Astrocyte of the hippocampus (primary cell): ENCODE measurements at regions not wholly inside any gene's neighbourhood (a gene's known extent, or its start where the extent isn't known, plus 50 kb on each side); places are given as distances from the start of the nearest gene placed in this dataset.
"Not testable (repeated sequence)": the region's sequence is repeated elsewhere in the genome, so short reads cannot be mapped to it uniquely, and the experiment has no call there.

Experiments used
- DNase-seq: peaks from one replicate; pipeline ENCODE4 v3.0.0; 2011; ENCODE audit warnings: low read depth, low spot score

- no peak for DNase-seq
These were observed 101.1 kb downstream of the PRKAB2 start for GRCh38 chr1:147071142-147071541.

DNA sequence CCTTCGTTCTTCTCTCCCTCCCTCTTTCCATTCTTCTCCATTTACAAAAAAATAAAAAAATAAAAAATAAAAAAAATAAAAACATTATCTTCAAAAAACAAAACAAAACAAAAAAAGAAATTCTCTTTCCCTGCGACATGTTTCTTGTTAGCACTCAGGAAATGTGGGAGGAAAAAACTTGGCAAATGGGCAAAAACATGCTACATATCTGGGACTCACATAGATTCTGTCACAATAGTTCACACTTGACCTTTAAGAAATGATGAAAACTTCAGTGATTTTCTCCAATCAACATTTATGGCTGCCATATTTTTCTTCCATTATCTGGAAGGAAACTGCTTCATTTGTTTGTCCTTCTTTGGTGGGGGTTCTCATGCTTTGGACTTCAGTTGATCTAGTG is 109.3 kb downstream of the PRKAB2 start:
- DNase-seq, result no peak

DNA sequence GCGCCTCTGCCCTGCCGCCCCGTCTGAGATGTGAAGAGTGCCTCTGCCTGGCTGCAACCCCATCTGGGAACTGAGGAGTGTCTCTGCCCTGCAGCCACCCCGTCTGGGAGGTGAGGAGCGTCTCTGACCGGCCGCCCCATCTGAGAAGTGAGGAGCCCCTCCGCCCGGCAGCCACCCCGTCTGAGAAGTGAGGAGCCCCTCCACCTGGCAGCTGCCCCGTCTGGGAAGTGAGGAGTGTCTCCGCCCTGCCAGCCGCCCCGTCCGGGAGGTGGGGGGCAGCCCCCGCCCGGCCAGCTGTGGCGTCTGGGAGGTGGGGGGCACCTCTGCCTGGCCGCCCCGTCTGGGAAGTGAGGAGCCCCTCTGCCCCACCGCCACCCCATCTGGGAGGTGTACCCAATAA is 110.4 kb downstream of the PRKAB2 start:
- DNase-seq, result not testable (repeated sequence)

DNA sequence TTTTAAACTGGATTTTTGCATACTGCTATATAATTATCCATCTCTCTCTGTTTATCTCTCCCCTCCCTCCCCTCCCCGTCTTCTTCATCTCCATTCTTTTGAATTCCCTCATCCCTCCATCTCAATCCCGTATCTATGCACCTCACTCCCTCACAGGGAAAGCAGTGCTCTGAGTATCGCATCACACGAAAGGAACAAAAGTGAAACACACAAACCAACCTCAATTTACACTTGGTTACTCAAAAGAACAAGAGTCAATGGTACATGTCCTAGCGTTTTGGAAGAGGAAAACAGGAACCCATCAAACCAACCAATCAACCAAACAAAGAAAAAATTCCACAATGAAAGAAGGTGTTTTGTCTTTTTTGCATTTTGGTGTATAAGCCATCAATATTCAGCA is 115.1 kb downstream of the NBPF12 start:
- no peak for DNase-seq

DNA sequence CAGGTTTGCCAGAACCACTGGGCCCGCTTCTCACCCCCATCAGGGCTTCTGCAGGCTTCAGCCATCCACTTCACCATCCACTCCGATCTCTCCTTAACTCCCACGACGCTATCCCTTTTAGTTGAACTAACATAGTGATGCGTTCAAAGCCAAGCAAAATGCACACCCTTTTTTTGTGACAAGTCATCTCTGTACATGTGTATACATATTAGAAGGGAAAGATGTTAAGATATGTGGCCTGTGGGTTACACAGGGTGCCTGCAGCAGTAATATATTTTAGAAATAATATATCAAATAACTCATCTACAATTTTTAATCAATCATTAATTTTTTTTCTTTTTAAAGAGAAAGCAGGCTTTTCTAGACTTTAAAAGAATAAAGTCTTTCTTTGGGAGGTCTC is 114.6 kb downstream of the NBPF12 start:
- DNase-seq, result no peak

DNA sequence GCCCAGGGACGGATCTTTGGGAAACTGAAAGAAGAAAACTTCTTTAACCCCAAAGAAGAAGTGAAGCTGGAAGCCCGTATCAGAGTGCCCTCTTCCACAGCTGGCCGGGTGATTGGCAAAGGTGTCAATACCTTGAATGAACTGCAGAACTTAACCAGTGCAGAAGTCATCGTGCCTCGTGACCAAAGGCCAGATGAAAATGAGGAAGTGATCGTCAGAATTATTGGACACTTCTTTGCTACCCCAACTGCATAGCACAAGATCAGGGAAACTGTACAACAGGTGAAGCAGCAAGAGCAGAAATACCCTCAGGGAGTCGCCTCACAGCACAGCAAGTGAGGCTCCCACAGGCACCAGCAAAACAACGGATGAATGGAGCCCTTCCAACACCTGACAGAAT is 114.0 kb downstream of the NBPF12 start:
- DNase-seq, result no peak

- DNase-seq, result no peak
These were observed 113.0 kb downstream of the NBPF12 start for GRCh38 chr1:147051136-147051535.

- no peak for DNase-seq
These were observed 112.5 kb downstream of the NBPF12 start for GRCh38 chr1:147050654-147051053.

DNA sequence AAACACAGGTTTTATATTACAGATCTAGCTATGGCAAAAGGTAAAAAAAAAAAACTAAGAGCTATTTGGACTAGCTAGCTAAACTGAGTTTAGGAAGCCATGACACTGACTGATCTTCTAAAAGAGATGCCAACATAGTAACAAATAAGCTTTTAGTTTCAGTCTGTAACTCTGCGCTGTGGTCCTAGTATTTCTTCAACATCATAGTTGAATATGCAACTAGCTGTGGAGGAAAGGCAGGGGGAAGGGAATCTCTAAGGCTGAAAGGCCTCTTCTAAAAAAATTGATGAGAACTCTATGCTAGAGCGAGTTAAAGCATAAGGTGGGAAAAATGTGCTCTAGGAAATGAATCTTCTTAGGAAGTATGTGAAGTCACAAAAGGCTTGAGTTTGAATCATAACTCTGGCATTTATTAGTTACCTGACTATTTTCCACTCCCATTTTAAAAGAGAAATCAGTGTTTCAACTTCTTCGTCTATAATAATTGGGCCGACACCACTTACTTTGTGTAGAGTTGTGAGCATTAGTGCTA is 108.8 kb downstream of the NBPF12 start:
- not testable (repeated sequence) for DNase-seq

- no peak for DNase-seq
These were observed 108.2 kb downstream of the NBPF12 start for GRCh38 chr1:147046189-147046862.
